H9 (cell line): ENCODE measurements at regions not wholly inside any gene's neighbourhood (a gene's known extent, or its start where the extent isn't known, plus 50 kb on each side); places are given as distances from the start of the nearest gene placed in this dataset.

ENCODE experiments used
- DNase-seq: peaks from one replicate; pipeline ENCODE4 v3.0.0-alpha.2; 2017
- H2AFZ ChIP-seq: one replicate; pipeline ENCODE4 v1.6.1; 2013; ENCODE audit warnings: mild to moderate bottlenecking, low read length, control low read depth, moderate library complexity
- H2AK5ac ChIP-seq: 2 replicates; pipeline ENCODE4 v1.6.1; 2013; ENCODE audit warnings: low read length, control low read depth, mixed read lengths; ENCODE audit not compliant: insufficient read length
- H2BK120ac ChIP-seq: one replicate; pipeline ENCODE4 v1.6.1; 2013; ENCODE audit warnings: low read depth, mild to moderate bottlenecking, low read length, control low read depth, inconsistent platforms; ENCODE audit not compliant: poor library complexity, severe bottlenecking
- H2BK12ac ChIP-seq: 2 replicates; pipeline ENCODE4 v1.6.1; 2013; ENCODE audit warnings: low read length, control low read depth, mixed read lengths, low read depth; ENCODE audit not compliant: insufficient read length
- H2BK15ac ChIP-seq: 2 replicates; pipeline ENCODE4 v1.6.1; 2013; ENCODE audit warnings: low read depth, low read length, control low read depth
- H2BK20ac ChIP-seq: one replicate; pipeline ENCODE4 v1.6.1; 2013; ENCODE audit warnings: low read depth, mild to moderate bottlenecking, low read length, control low read depth, inconsistent platforms; ENCODE audit not compliant: poor library complexity, severe bottlenecking
- H2BK5ac ChIP-seq: 2 replicates; pipeline ENCODE4 v1.6.1; 2013; ENCODE audit warnings: low read length, control low read depth, mixed read lengths; ENCODE audit not compliant: insufficient read length
- H3K14ac ChIP-seq: 2 replicates; pipeline ENCODE4 v1.6.1; 2013; ENCODE audit warnings: low read length, control low read depth; ENCODE audit not compliant: insufficient read depth
- H3K18ac ChIP-seq: 2 replicates; pipeline ENCODE4 v1.6.1; 2013; ENCODE audit warnings: low read depth, mild to moderate bottlenecking, mixed read lengths, low read length, control low read depth; ENCODE audit not compliant: insufficient read length
- H3K23ac ChIP-seq: 2 replicates; pipeline ENCODE4 v1.6.1; 2013; ENCODE audit warnings: low read length, control low read depth, mixed read lengths, low read depth; ENCODE audit not compliant: insufficient read length
- H3K23me2 ChIP-seq: 2 replicates; pipeline ENCODE4 v1.6.1; 2013; ENCODE audit warnings: low read depth, mild to moderate bottlenecking, mixed read lengths, low read length, control low read depth; ENCODE audit not compliant: insufficient read length, poor library complexity, severe bottlenecking
- H3K27ac ChIP-seq: 2 replicates; pipeline ENCODE4 v1.5.1; 2013; ENCODE audit warnings: low read length, control low read depth, mixed read lengths, low read depth; ENCODE audit not compliant: insufficient read length
- H3K27me3 ChIP-seq: 2 replicates; pipeline ENCODE4 v1.6.1; 2013; ENCODE audit warnings: low read length, control low read depth, inconsistent platforms; ENCODE audit not compliant: insufficient read depth
- H3K4ac ChIP-seq: 2 replicates; pipeline ENCODE4 v1.6.1; 2013; ENCODE audit warnings: low read depth, mild to moderate bottlenecking, control low read depth, inconsistent platforms, low read length, moderate library complexity
- H3K4me1 ChIP-seq: 2 replicates; pipeline ENCODE4 v1.6.1; 2013; ENCODE audit warnings: low read length, control low read depth, inconsistent platforms; ENCODE audit not compliant: insufficient read depth
- H3K4me2 ChIP-seq: 2 replicates; pipeline ENCODE4 v1.6.1; 2013; ENCODE audit warnings: low read length, control low read depth, mixed read lengths; ENCODE audit not compliant: insufficient read length, insufficient read depth
- H3K56ac ChIP-seq: 2 replicates; pipeline ENCODE4 v1.6.1; 2013; ENCODE audit warnings: low read depth, mild to moderate bottlenecking, mixed read lengths, low read length, control low read depth; ENCODE audit not compliant: insufficient read length
- H3K79me1 ChIP-seq: 2 replicates; pipeline ENCODE4 v1.6.1; 2013; ENCODE audit warnings: low read depth, mild to moderate bottlenecking, moderate library complexity, low read length, control low read depth, inconsistent platforms; ENCODE audit not compliant: insufficient read depth, poor library complexity, severe bottlenecking
- H3K79me2 ChIP-seq: 2 replicates; pipeline ENCODE4 v1.6.1; 2013; ENCODE audit warnings: low read length, control low read depth, inconsistent platforms; ENCODE audit not compliant: insufficient read depth
- H3K9ac ChIP-seq: 2 replicates; pipeline ENCODE4 v1.6.1; 2013; ENCODE audit warnings: low read length, control low read depth, mixed read lengths; ENCODE audit not compliant: insufficient read length; ENCODE audit errors: extremely low read depth
- H3K9me3 ChIP-seq: one replicate; pipeline ENCODE4 v1.6.1; 2013; ENCODE audit warnings: low read depth, low read length, inconsistent platforms; ENCODE audit not compliant: control insufficient read depth
- H3T11ph ChIP-seq: one replicate; pipeline ENCODE4 v1.6.1; 2013; ENCODE audit warnings: mild to moderate bottlenecking, low read length, control low read depth, inconsistent platforms
- H4K20me1 ChIP-seq: one replicate; pipeline ENCODE4 v1.6.1; 2013; ENCODE audit not compliant: control insufficient read depth, insufficient read length, insufficient read depth
- H4K5ac ChIP-seq: 2 replicates; pipeline ENCODE4 v1.6.1; 2013; ENCODE audit warnings: low read depth, mild to moderate bottlenecking, mixed read lengths, low read length, control low read depth; ENCODE audit not compliant: insufficient read length
- H4K8ac ChIP-seq: replicated peaks from 2 replicates; pipeline ENCODE4 v1.6.1; 2013; ENCODE audit warnings: low read length, control low read depth, mixed read lengths, low read depth; ENCODE audit not compliant: insufficient read length
- H4K91ac ChIP-seq: 2 replicates; pipeline ENCODE4 v1.6.1; 2013; ENCODE audit warnings: low read depth, mild to moderate bottlenecking, moderate library complexity, mixed read lengths, low read length, control low read depth; ENCODE audit not compliant: insufficient read length
- H3K27ac Mint-ChIP-seq, 3 experiments: 2 replicates in 2 of 3; 3 replicates in 1 of 3; pipeline ENCODE4 v1.8.0; 2020 to 2021; ENCODE audit warnings: mixed read lengths in 3 of 3, mild to moderate bottlenecking in 1 of 3, moderate library complexity in 1 of 3
- H3K27me3 Mint-ChIP-seq: 2 replicates; pipeline ENCODE4 v1.8.0; 2021; ENCODE audit warnings: low read depth, mild to moderate bottlenecking, moderate library complexity, mixed read lengths
- H3K36me3 Mint-ChIP-seq, 3 experiments: 2 replicates in 2 of 3; 3 replicates in 1 of 3; pipeline ENCODE4 v1.8.0; 2020 to 2021; ENCODE audit warnings: low read depth in 3 of 3, mixed read lengths in 3 of 3; ENCODE audit not compliant: insufficient read depth in 1 of 3
- H3K4me1 Mint-ChIP-seq, 2 experiments: 2 replicates each; pipeline ENCODE4 v1.8.0; 2020; ENCODE audit warnings: mixed read lengths in 2 of 2
- H3K4me3 Mint-ChIP-seq, 2 experiments: 2 replicates in 1 of 2; 3 replicates in 1 of 2; pipeline ENCODE4 v1.8.0; 2020 to 2021; ENCODE audit warnings: mild to moderate bottlenecking in 2 of 2, mixed read lengths in 2 of 2, moderate library complexity in 1 of 2
- H3K9me3 Mint-ChIP-seq, 2 experiments: 2 replicates in 1 of 2; 3 replicates in 1 of 2; pipeline ENCODE4 v1.8.0; 2020; ENCODE audit warnings: mild to moderate bottlenecking in 2 of 2, mixed read lengths in 2 of 2, moderate library complexity in 1 of 2
- CTCF ChIP-seq: fragments of 200-600 bp; sonication (generic); conservative IDR thresholded peaks from 3 replicates; pipeline ENCODE4 v1.8.0; 2021; ENCODE audit warnings: antibody characterized with exemption, mild to moderate bottlenecking

GRCh38 chr7:21326241-21326640, 101.6 kb upstream of the SP4 start:
- Histone ChIP-seq H3K79me1 (no peaks in the 10 kb centered on the region), H3K4me1 (no peaks in the 10 kb centered on the region), H3K9me3 (no peaks in the 10 kb centered on the region), H4K91ac (no peak overlapping the region), H4K20me1 (no peaks in the 10 kb centered on the region), H4K8ac (no peak overlapping the region), H3K23me2 (no peaks in the 10 kb centered on the region), H3K4ac (no peak overlapping the region), H4K5ac (no peak overlapping the region), H3K27ac (no peak overlapping the region), H3K23ac (no peak overlapping the region), H2BK120ac (no peak overlapping the region), H2BK5ac (no peak overlapping the region), H3K14ac (no peak overlapping the region), H3K79me2 (no peaks in the 10 kb centered on the region), H3K9ac (no peak overlapping the region), H2BK12ac (no peak overlapping the region), H3K56ac (no peak overlapping the region), H3K4me2 (no peak overlapping the region), H3K18ac (no peak overlapping the region), H3K27me3 (no peaks in the 10 kb centered on the region), H2AFZ (no peak overlapping the region), H2BK15ac (no peak overlapping the region), H2BK20ac (no peak overlapping the region), H2AK5ac (no peak overlapping the region), H3T11ph (no peak overlapping the region)
- no peaks in the 10 kb centered on the region for H3K27me3 Mint-ChIP-seq
- no peak overlapping the region for H3K27ac Mint-ChIP-seq
- no peak for DNase-seq
- H3K9me3 Mint-ChIP-seq: peaks cover 3 to 4% of the 10 kb centered on the region in 2 experiments; a peak in 3 of 5 replicates
- no peak overlapping the region for H3K4me3 Mint-ChIP-seq
- peaks cover 0 to 3% of the 10 kb centered on the region in 2 experiments; a peak in 1 of 4 replicates for H3K4me1 Mint-ChIP-seq
- H3K36me3 Mint-ChIP-seq: peaks cover 2 to 9% (median 2%) of the 10 kb centered on the region in 3 experiments; a peak in 4 of 7 replicates
- no peak for TF ChIP-seq CTCF
